PC-9 (cell line): ENCODE measurements at regions not wholly inside any gene's neighbourhood (a gene's known extent, or its start where the extent isn't known, plus 50 kb on each side); places are given as distances from the start of the nearest gene placed in this dataset.

ENCODE experiments used
- BruUV-seq: library from RNA; stranded (reverse); fragments of 400-500 nt; replicated peaks from 2 replicates; lab custom pipeline; 2021; lab: Mats Ljungman, UMichigan
- CTCF ChIA-PET: fragments of 300-600 bp; sonication (Branson Sonifier 250); formaldehyde crosslinking; loops from one replicate; lab custom pipeline; 2022; ENCODE audit warnings: antibody characterized with exemption; lab: Charles Lee
- POLR2A ChIA-PET: fragments of 300-600 bp; sonication (Branson Sonifier 250); formaldehyde crosslinking; loops from one replicate; lab custom pipeline; 2022; ENCODE audit warnings: antibody characterized with exemption; ENCODE audit not compliant: unreplicated experiment; lab: Charles Lee
- DNase-seq, 2 experiments: peaks; one replicate each; pipeline versions ENCODE4 v3.0.0 to v3.0.0-alpha.2; 2015 to 2022; ENCODE audit warnings: mixed read lengths in 1 of 2
- H2AFZ ChIP-seq: fragments of 200-600 bp; sonication (generic); 2 replicates; pipeline ENCODE4 v1.8.1; 2017; ENCODE audit warnings: antibody characterized with exemption
- H3F3A ChIP-seq: fragments of 200-600 bp; sonication (generic); 2 replicates; pipeline ENCODE4 v1.8.1; 2017; ENCODE audit warnings: antibody characterized with exemption, mild to moderate bottlenecking, low read depth; ENCODE audit not compliant: insufficient read depth
- H3K27ac ChIP-seq: fragments of 200-600 bp; sonication (generic); 2 replicates; pipeline ENCODE4 v1.6.1; 2016; ENCODE audit warnings: mixed run types
- H3K27me3 ChIP-seq: fragments of 200-600 bp; sonication (generic); 2 replicates; pipeline ENCODE4 v1.6.1; 2016; ENCODE audit warnings: low read depth, mixed run types; ENCODE audit not compliant: insufficient read depth
- H3K36me3 ChIP-seq: fragments of 200-600 bp; sonication (generic); 2 replicates; pipeline ENCODE4 v1.6.1; 2016; ENCODE audit warnings: low read depth, mixed run types
- H3K4me1 ChIP-seq: fragments of 200-600 bp; sonication (generic); replicated peaks from 2 replicates; pipeline ENCODE4 v1.6.1; 2016; ENCODE audit warnings: mixed run types; ENCODE audit not compliant: insufficient read depth
- H3K4me2 ChIP-seq: fragments of 200-600 bp; sonication (generic); 2 replicates; pipeline ENCODE4 v1.6.1; 2017; ENCODE audit warnings: mixed run types
- H3K4me3 ChIP-seq: fragments of 200-600 bp; sonication (generic); 2 replicates; pipeline ENCODE4 v1.6.1; 2016; ENCODE audit warnings: mixed run types
- H3K79me2 ChIP-seq: fragments of 200-600 bp; sonication (generic); 2 replicates; pipeline ENCODE4 v1.6.1; 2017; ENCODE audit warnings: low read depth, mixed run types
- H3K9me2 ChIP-seq: fragments of 200-600 bp; sonication (generic); 2 replicates; pipeline ENCODE4 v1.8.1; 2017; ENCODE audit warnings: mild to moderate bottlenecking; ENCODE audit not compliant: insufficient read depth
- H3K9me3 ChIP-seq: fragments of 200-600 bp; sonication (generic); 2 replicates; pipeline ENCODE4 v1.8.1; 2016; ENCODE audit warnings: low read depth; ENCODE audit not compliant: insufficient read depth
- H4K20me1 ChIP-seq: fragments of 200-600 bp; sonication (generic); 2 replicates; pipeline ENCODE4 v1.8.1; 2017; ENCODE audit not compliant: insufficient read depth
- EZH2 ChIP-seq: fragments of 200-600 bp; sonication (generic); IDR thresholded peaks from 2 replicates; pipeline ENCODE4 v1.8.0; 2017; ENCODE audit warnings: antibody characterized with exemption, low read depth
- intact Hi-C: fragments of 100-400 bp; cut with micrococcal nuclease; formaldehyde crosslinking; loops from one replicate; pipeline ENCODE4 v1.10.0; 2022; ENCODE audit not compliant: unreplicated experiment
- TF ChIP-seq, protein P1 (sequence below): fragments of 200-600 bp; sonication (generic); conservative IDR thresholded peaks from 2 replicates; pipeline ENCODE4 v1.6.1; 2017; ENCODE audit warnings: mixed run types, antibody characterized with exemption, mild to moderate bottlenecking, moderate library complexity

DNA sequence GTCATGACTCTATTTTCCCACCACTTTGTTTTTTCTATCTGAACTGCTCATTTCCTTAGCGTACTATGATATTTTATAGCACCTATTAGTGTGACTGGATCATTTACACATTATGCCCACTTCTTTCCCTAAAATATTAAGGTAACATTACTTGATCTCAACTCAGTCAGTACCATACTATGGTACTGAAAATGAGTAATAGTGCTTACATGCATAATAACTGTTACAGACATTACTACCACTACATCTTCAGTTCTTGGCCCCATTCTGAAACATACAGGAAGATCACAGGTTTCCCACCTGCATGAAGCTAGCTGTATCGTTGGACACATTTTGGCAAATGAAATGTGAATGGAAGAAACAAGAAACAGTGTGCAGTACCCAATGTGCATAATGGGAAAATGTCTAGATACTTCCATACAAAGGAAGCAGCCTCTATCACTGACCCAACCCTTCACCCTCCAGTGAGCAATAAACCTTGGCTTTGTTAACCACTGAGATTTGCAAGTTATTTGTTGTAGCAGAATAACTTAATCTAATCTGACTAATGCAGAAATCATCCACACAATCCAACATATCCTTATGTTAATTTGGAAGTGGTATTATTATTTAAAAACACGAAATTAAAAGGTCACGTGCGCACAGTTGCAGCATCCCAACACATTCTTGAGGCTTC lies 108.6 kb upstream of the DOK5 start:
- ChIA-PET POLR2A (interaction anchor here (0.6 kb wide), 1 partner anchor 100 kb away, joined by 5 read pairs; no protein-coding TSS in a partner anchor), CTCF (no interaction called here)
- Histone ChIP-seq H2AFZ (no peak overlapping the region), H3K36me3 (no peaks in the 10 kb centered on the region), H3K4me1 (no peaks in the 10 kb centered on the region), H3K9me2 (no peaks in the 10 kb centered on the region), H3K27ac (no peak overlapping the region), H4K20me1 (no peaks in the 10 kb centered on the region), H3K27me3 (no peaks in the 10 kb centered on the region), H3F3A (no peaks in the 10 kb centered on the region), H3K9me3 (no peaks in the 10 kb centered on the region), H3K4me3 (no peak overlapping the region), H3K79me2 (no peaks in the 10 kb centered on the region), H3K4me2 (no peak overlapping the region)
- no peak for DNase-seq
- no peak for TF ChIP-seq EZH2
- TF ChIP-seq, protein P1, sequence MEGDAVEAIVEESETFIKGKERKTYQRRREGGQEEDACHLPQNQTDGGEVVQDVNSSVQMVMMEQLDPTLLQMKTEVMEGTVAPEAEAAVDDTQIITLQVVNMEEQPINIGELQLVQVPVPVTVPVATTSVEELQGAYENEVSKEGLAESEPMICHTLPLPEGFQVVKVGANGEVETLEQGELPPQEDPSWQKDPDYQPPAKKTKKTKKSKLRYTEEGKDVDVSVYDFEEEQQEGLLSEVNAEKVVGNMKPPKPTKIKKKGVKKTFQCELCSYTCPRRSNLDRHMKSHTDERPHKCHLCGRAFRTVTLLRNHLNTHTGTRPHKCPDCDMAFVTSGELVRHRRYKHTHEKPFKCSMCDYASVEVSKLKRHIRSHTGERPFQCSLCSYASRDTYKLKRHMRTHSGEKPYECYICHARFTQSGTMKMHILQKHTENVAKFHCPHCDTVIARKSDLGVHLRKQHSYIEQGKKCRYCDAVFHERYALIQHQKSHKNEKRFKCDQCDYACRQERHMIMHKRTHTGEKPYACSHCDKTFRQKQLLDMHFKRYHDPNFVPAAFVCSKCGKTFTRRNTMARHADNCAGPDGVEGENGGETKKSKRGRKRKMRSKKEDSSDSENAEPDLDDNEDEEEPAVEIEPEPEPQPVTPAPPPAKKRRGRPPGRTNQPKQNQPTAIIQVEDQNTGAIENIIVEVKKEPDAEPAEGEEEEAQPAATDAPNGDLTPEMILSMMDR = no peak
- intact Hi-C loops = no loop called here
- BruUV-seq = no TSS peak

DNA sequence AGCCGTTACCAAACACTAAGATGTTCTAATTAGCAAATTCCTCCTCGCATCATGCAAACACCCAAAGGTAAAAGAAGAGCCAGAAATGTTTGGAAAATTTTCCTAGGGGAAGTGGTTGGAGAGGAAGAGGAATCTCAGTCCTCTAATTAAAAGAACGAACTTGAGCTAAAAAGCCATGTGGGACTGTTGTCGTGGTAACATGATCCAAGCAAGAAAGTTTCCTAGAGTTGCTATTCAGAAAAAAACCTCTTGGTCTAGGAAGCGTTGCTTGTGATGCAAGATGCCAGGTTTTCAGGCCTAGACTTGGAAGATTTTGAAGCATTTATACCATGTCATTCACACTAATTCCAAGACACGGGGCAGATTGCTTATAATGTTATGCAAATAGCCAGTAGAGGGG lies 106.8 kb upstream of the DOK5 start:
- TF ChIP-seq EZH2 = no peak
- TF ChIP-seq, protein P1 = no peak
- intact Hi-C loops = no loop called here
- no peaks in the 10 kb centered on the region for H3K4me1 ChIP-seq
- no peak overlapping the region for H3K4me2 ChIP-seq
- no peak for DNase-seq
- H3F3A ChIP-seq = no peaks in the 10 kb centered on the region
- H4K20me1 ChIP-seq = no peaks in the 10 kb centered on the region
- H3K27ac ChIP-seq = no peak overlapping the region
- no peaks in the 10 kb centered on the region for H3K9me3 ChIP-seq
- H3K79me2 ChIP-seq = no peaks in the 10 kb centered on the region
- no peak overlapping the region for H2AFZ ChIP-seq
- no TSS peak for BruUV-seq
- no peaks in the 10 kb centered on the region for H3K9me2 ChIP-seq
- ChIA-PET CTCF (no interaction called here), POLR2A (interaction anchor here (0.7 kb wide), 1 partner anchor 381 kb away, joined by 4 read pairs; no protein-coding TSS in a partner anchor)
- no peaks in the 10 kb centered on the region for H3K27me3 ChIP-seq
- no peaks in the 10 kb centered on the region for H3K36me3 ChIP-seq
- no peak overlapping the region for H3K4me3 ChIP-seq

DNA sequence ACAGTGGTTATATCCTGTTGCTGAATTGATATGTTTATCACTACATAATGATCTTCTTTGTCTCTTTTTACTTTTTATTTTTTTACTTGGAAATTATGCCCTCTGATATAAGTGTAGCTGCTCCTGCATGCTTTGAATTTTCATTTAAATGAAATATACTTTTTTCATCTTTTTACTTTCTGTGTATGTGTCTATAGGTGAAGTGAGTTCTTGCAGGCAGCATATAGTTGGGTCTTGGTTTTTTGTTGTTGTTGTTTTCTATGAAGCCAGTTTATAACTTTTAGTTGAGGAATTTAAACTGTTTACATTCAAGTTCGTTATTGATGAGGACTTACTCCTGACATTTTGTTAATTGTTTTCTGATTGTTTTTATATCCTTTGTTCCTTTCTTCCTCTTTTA lies 103.1 kb upstream of the DOK5 start:
- Histone ChIP-seq H3K4me3 (no peak overlapping the region), H3K27ac (no peak overlapping the region), H3K4me2 (no peak overlapping the region), H2AFZ (no peak overlapping the region), H3K36me3 (no peaks in the 10 kb centered on the region), H3K79me2 (no peaks in the 10 kb centered on the region), H3K9me2 (no peaks in the 10 kb centered on the region), H3K9me3 (no peaks in the 10 kb centered on the region; the same call in 1 of the 2 replicates), H3K4me1 (no peaks in the 10 kb centered on the region), H3F3A (no peaks in the 10 kb centered on the region), H4K20me1 (no peaks in the 10 kb centered on the region), H3K27me3 (no peaks in the 10 kb centered on the region)
- no peak for DNase-seq
- intact Hi-C loops = no loop called here
- ChIA-PET POLR2A (no interaction called here), CTCF (no interaction called here)
- no peak for TF ChIP-seq EZH2
- TF ChIP-seq, protein P1 = no peak
- BruUV-seq = no TSS peak
